H9 (cell line): ENCODE measurements at regions not wholly inside any gene's neighbourhood (a gene's known extent, or its start where the extent isn't known, plus 50 kb on each side); places are given as distances from the start of the nearest gene placed in this dataset.
A peak's percentile ranks its signal among the peaks of the same experiment; 100 is the strongest.

Experiments
- DNase-seq: peaks from one replicate; pipeline ENCODE4 v3.0.0-alpha.2; 2017
- H2AFZ ChIP-seq: one replicate; pipeline ENCODE4 v1.6.1; 2013; ENCODE audit warnings: mild to moderate bottlenecking, low read length, control low read depth, moderate library complexity
- H2AK5ac ChIP-seq: 2 replicates; pipeline ENCODE4 v1.6.1; 2013; ENCODE audit warnings: low read length, control low read depth, mixed read lengths; ENCODE audit not compliant: insufficient read length
- H2BK120ac ChIP-seq: one replicate; pipeline ENCODE4 v1.6.1; 2013; ENCODE audit warnings: low read depth, mild to moderate bottlenecking, low read length, control low read depth, inconsistent platforms; ENCODE audit not compliant: poor library complexity, severe bottlenecking
- H2BK12ac ChIP-seq: 2 replicates; pipeline ENCODE4 v1.6.1; 2013; ENCODE audit warnings: low read length, control low read depth, mixed read lengths, low read depth; ENCODE audit not compliant: insufficient read length
- H2BK15ac ChIP-seq: 2 replicates; pipeline ENCODE4 v1.6.1; 2013; ENCODE audit warnings: low read depth, low read length, control low read depth
- H2BK20ac ChIP-seq: one replicate; pipeline ENCODE4 v1.6.1; 2013; ENCODE audit warnings: low read depth, mild to moderate bottlenecking, low read length, control low read depth, inconsistent platforms; ENCODE audit not compliant: poor library complexity, severe bottlenecking
- H2BK5ac ChIP-seq: 2 replicates; pipeline ENCODE4 v1.6.1; 2013; ENCODE audit warnings: low read length, control low read depth, mixed read lengths; ENCODE audit not compliant: insufficient read length
- H3K14ac ChIP-seq: 2 replicates; pipeline ENCODE4 v1.6.1; 2013; ENCODE audit warnings: low read length, control low read depth; ENCODE audit not compliant: insufficient read depth
- H3K18ac ChIP-seq: 2 replicates; pipeline ENCODE4 v1.6.1; 2013; ENCODE audit warnings: low read depth, mild to moderate bottlenecking, mixed read lengths, low read length, control low read depth; ENCODE audit not compliant: insufficient read length
- H3K23ac ChIP-seq: 2 replicates; pipeline ENCODE4 v1.6.1; 2013; ENCODE audit warnings: low read length, control low read depth, mixed read lengths, low read depth; ENCODE audit not compliant: insufficient read length
- H3K23me2 ChIP-seq: 2 replicates; pipeline ENCODE4 v1.6.1; 2013; ENCODE audit warnings: low read depth, mild to moderate bottlenecking, mixed read lengths, low read length, control low read depth; ENCODE audit not compliant: insufficient read length, poor library complexity, severe bottlenecking
- H3K27ac ChIP-seq: 2 replicates; pipeline ENCODE4 v1.5.1; 2013; ENCODE audit warnings: low read length, control low read depth, mixed read lengths, low read depth; ENCODE audit not compliant: insufficient read length
- H3K27me3 ChIP-seq: 2 replicates; pipeline ENCODE4 v1.6.1; 2013; ENCODE audit warnings: low read length, control low read depth, inconsistent platforms; ENCODE audit not compliant: insufficient read depth
- H3K4ac ChIP-seq: 2 replicates; pipeline ENCODE4 v1.6.1; 2013; ENCODE audit warnings: low read depth, mild to moderate bottlenecking, control low read depth, inconsistent platforms, low read length, moderate library complexity
- H3K4me1 ChIP-seq: 2 replicates; pipeline ENCODE4 v1.6.1; 2013; ENCODE audit warnings: low read length, control low read depth, inconsistent platforms; ENCODE audit not compliant: insufficient read depth
- H3K4me2 ChIP-seq: 2 replicates; pipeline ENCODE4 v1.6.1; 2013; ENCODE audit warnings: low read length, control low read depth, mixed read lengths; ENCODE audit not compliant: insufficient read length, insufficient read depth
- H3K56ac ChIP-seq: 2 replicates; pipeline ENCODE4 v1.6.1; 2013; ENCODE audit warnings: low read depth, mild to moderate bottlenecking, mixed read lengths, low read length, control low read depth; ENCODE audit not compliant: insufficient read length
- H3K79me1 ChIP-seq: 2 replicates; pipeline ENCODE4 v1.6.1; 2013; ENCODE audit warnings: low read depth, mild to moderate bottlenecking, moderate library complexity, low read length, control low read depth, inconsistent platforms; ENCODE audit not compliant: insufficient read depth, poor library complexity, severe bottlenecking
- H3K79me2 ChIP-seq: 2 replicates; pipeline ENCODE4 v1.6.1; 2013; ENCODE audit warnings: low read length, control low read depth, inconsistent platforms; ENCODE audit not compliant: insufficient read depth
- H3K9ac ChIP-seq: 2 replicates; pipeline ENCODE4 v1.6.1; 2013; ENCODE audit warnings: low read length, control low read depth, mixed read lengths; ENCODE audit not compliant: insufficient read length; ENCODE audit errors: extremely low read depth
- H3K9me3 ChIP-seq: one replicate; pipeline ENCODE4 v1.6.1; 2013; ENCODE audit warnings: low read depth, low read length, inconsistent platforms; ENCODE audit not compliant: control insufficient read depth
- H3T11ph ChIP-seq: one replicate; pipeline ENCODE4 v1.6.1; 2013; ENCODE audit warnings: mild to moderate bottlenecking, low read length, control low read depth, inconsistent platforms
- H4K20me1 ChIP-seq: one replicate; pipeline ENCODE4 v1.6.1; 2013; ENCODE audit not compliant: control insufficient read depth, insufficient read length, insufficient read depth
- H4K5ac ChIP-seq: 2 replicates; pipeline ENCODE4 v1.6.1; 2013; ENCODE audit warnings: low read depth, mild to moderate bottlenecking, mixed read lengths, low read length, control low read depth; ENCODE audit not compliant: insufficient read length
- H4K8ac ChIP-seq: replicated peaks from 2 replicates; pipeline ENCODE4 v1.6.1; 2013; ENCODE audit warnings: low read length, control low read depth, mixed read lengths, low read depth; ENCODE audit not compliant: insufficient read length
- H4K91ac ChIP-seq: 2 replicates; pipeline ENCODE4 v1.6.1; 2013; ENCODE audit warnings: low read depth, mild to moderate bottlenecking, moderate library complexity, mixed read lengths, low read length, control low read depth; ENCODE audit not compliant: insufficient read length
- H3K27ac Mint-ChIP-seq, 3 experiments: 2 replicates in 2 of 3; 3 replicates in 1 of 3; pipeline ENCODE4 v1.8.0; 2020 to 2021; ENCODE audit warnings: mixed read lengths in 3 of 3, mild to moderate bottlenecking in 1 of 3, moderate library complexity in 1 of 3
- H3K27me3 Mint-ChIP-seq: 2 replicates; pipeline ENCODE4 v1.8.0; 2021; ENCODE audit warnings: low read depth, mild to moderate bottlenecking, moderate library complexity, mixed read lengths
- H3K36me3 Mint-ChIP-seq, 3 experiments: 2 replicates in 2 of 3; 3 replicates in 1 of 3; pipeline ENCODE4 v1.8.0; 2020 to 2021; ENCODE audit warnings: low read depth in 3 of 3, mixed read lengths in 3 of 3; ENCODE audit not compliant: insufficient read depth in 1 of 3
- H3K4me1 Mint-ChIP-seq, 2 experiments: 2 replicates each; pipeline ENCODE4 v1.8.0; 2020; ENCODE audit warnings: mixed read lengths in 2 of 2
- H3K4me3 Mint-ChIP-seq, 2 experiments: 2 replicates in 1 of 2; 3 replicates in 1 of 2; pipeline ENCODE4 v1.8.0; 2020 to 2021; ENCODE audit warnings: mild to moderate bottlenecking in 2 of 2, mixed read lengths in 2 of 2, moderate library complexity in 1 of 2
- H3K9me3 Mint-ChIP-seq, 2 experiments: 2 replicates in 1 of 2; 3 replicates in 1 of 2; pipeline ENCODE4 v1.8.0; 2020; ENCODE audit warnings: mild to moderate bottlenecking in 2 of 2, mixed read lengths in 2 of 2, moderate library complexity in 1 of 2
- CTCF ChIP-seq: fragments of 200-600 bp; sonication (generic); conservative IDR thresholded peaks from 3 replicates; pipeline ENCODE4 v1.8.0; 2021; ENCODE audit warnings: antibody characterized with exemption, mild to moderate bottlenecking
- WGBS: extraction: QIAGEN DNeasy Blood & Tissue Kit; methylation state at CpG from one replicate; pipeline ENCODE4 v1.1.7; 2013; ENCODE audit warnings: missing lambda C conversion rate, low lambda C conversion rate, mixed read lengths; ENCODE audit not compliant: insufficient read length; ENCODE audit errors: extremely low coverage; 5-methylcytosine and 5-hydroxymethylcytosine counted together

- Histone ChIP-seq H2AK5ac (no peak overlapping the region), H2AFZ (no peak overlapping the region), H2BK12ac (no peak overlapping the region), H3K27me3 (no peaks in the 10 kb centered on the region), H3K27ac (peak overlapping the region; percentile 65), H3K56ac (peak overlapping the region; percentile 62), H3T11ph (no peak overlapping the region), H3K79me1 (no peaks in the 10 kb centered on the region), H3K18ac (no peak overlapping the region), H3K4me1 (peaks cover 2% of the 10 kb centered on the region; the same call in 1 of the 2 replicates), H3K9ac (no peak overlapping the region), H3K4ac (no peak overlapping the region), H4K20me1 (no peaks in the 10 kb centered on the region), H4K91ac (no peak overlapping the region), H3K9me3 (no peaks in the 10 kb centered on the region), H2BK120ac (no peak overlapping the region), H2BK15ac (no peak overlapping the region), H3K23me2 (no peaks in the 10 kb centered on the region), H4K5ac (peak overlapping the region; percentile 30), H3K14ac (no peak overlapping the region), H2BK5ac (no peak overlapping the region), H3K23ac (no peak overlapping the region), H3K79me2 (no peaks in the 10 kb centered on the region), H2BK20ac (no peak overlapping the region), H4K8ac (no peak overlapping the region), H3K4me2 (no peak overlapping the region)
- no peak overlapping the region for H3K27ac Mint-ChIP-seq
- no peak for DNase-seq
- no peaks in the 10 kb centered on the region for H3K9me3 Mint-ChIP-seq
- WGBS, result no CpG with 5 or more reads among the region's 5 CpGs
- no peaks in the 10 kb centered on the region for H3K27me3 Mint-ChIP-seq
- H3K36me3 Mint-ChIP-seq, result no peaks in the 10 kb centered on the region
- no peak for TF ChIP-seq CTCF
- H3K4me1 Mint-ChIP-seq, result peaks cover 11% of the 10 kb centered on the region in 2 experiments; a peak in 3 of 4 replicates
- H3K4me3 Mint-ChIP-seq, result no peak overlapping the region
These were observed 871.8 kb downstream of the IPMK start for GRCh38 chr10:57395923-57396322.
